NK-92 treated with Interleukin-12 subunit alpha and Interleukin-12 subunit beta, amount 100 ng/mL, for 24 hours (cell line): ENCODE measurements at regions not wholly inside any gene's neighbourhood (a gene's known extent, or its start where the extent isn't known, plus 50 kb on each side); places are given as distances from the start of the nearest gene placed in this dataset.

ENCODE experiments used
- DNase-seq: peaks from one replicate; lab custom pipeline; 2025; lab: John Stamatoyannopoulos, UW

- DNase-seq, result no peak
Observed at GRCh38 chr10:57874810-57875209, 392.9 kb downstream of the IPMK start.

DNA sequence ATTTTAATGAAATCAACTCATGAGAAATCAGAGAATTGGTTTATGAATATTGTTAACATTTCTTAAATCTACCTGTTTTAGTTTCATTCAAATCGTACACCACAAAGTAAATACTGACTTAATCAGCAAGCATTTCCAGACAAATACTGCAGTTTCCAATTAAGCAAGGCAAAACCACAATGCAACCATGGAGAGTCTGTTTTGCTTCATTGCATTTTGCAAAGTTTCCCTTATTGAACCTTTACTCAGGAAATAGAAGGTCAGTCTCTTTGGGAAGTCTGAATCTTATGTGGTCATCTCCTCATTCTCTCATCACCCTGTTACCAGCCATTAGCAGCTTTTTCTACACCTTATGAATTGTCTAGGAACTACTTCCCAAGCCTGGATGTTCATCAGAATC lies 400.5 kb downstream of the IPMK start:
- no peak for DNase-seq

GRCh38 chr10:57864765-57865680 lies 402.7 kb downstream of the IPMK start:
- DNase-seq, result no peak

GRCh38 chr10:57849691-57850357 lies 417.9 kb downstream of the IPMK start:
- DNase-seq, result no peak

- no peak for DNase-seq
Observed at GRCh38 chr10:57846307-57847065, 421.2 kb downstream of the IPMK start.

DNA sequence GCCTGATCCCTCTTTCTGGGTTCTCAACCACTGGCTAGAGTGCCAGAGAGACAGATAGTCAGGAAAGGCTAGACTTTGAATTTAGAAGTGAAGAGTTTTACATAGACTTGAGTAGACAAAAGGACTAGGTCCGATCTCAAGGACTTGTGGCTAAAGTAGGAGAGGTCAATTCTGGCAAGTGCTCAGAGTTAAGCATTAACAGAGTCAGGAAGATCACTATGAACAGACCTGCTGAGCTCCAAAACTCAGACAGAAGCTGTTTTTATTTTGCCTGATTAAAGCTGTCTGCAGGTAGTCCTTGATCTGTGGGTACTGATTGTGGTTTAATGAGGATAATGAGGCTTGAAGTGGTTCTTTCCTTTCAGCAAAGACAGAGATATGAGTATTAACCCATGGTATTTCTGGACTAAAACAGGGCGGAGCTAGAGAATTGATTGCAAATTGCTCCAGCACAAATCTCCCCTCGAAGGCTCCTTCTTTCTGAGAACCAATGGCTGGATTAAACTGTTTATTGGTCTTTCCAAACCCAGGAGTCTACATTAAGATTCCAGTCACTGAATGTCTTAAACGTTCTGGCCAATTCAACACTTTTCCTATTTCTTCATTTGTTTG lies 423.2 kb downstream of the IPMK start:
- no peak for DNase-seq

DNA sequence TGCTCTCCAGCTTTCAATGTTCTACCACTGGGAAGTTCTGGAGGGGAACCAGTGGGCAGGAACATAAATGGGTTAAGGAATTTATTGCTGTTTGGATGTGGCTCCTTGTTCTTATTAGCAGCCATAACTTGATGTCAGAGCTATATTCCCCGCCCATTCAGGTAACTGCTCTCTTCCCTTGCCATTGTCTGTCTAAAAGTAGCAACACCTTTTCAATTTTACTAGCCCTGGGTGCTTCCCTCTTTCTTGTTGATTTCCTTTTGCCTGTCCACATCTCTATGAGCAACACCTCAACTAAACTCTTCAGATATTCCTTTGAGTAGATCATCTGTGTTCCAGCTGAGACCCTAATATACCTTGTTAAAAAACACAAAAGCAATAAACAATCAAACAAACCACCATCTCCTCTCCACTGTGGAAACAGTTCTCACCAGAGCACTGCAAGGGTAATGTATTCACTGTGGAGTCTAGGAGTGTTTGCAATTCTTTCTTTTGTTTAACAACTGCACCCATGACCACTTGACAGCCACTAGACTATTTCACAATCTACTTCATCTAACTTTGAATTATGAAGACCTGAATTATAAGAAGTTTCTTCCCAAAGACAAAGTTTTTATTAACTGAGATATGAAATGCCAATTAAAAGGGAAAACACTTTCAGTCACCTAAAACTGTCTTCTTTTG lies 436.7 kb downstream of the IPMK start:
- no peak for DNase-seq

GRCh38 chr10:57825015-57825414 lies 442.7 kb downstream of the IPMK start:
- no peak for DNase-seq

DNA sequence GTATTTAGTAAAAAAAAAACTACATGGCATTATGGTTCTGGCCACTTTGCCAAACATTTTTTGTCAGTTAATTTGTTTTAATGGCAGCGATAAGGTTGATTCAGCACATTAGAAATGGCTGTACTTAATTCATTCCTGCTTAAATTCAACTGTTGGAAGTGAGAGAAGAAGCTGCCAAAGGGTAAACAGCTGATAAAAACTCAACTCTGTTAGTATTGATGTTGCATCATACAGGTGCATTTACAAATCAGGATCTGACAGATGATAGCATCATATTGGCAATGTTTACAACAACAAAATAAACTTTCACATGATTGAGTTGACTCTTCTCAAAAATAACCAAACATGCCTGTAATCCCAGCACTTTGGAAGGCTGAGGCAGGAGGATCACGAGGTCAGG lies 444.3 kb downstream of the IPMK start:
- DNase-seq, result no peak

DNA sequence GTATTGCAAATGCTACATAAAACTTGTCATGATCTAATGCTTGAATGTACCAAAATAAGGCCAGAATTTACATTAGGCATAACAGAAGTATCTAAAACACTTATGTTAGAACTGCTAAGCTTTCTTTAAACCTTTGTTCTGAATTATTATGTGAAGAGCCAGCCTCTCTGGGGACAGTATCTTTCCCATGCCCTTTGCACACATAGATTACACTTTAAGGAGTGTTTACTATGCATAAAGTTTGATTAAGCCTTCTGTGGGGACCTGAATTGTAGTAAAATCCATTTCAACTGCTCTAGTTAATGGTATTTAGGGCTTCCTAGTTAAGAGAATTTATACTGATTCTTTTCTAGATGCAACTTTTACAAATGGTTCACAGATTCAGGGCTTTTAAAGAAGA lies 444.7 kb downstream of the IPMK start:
- no peak for DNase-seq

DNA sequence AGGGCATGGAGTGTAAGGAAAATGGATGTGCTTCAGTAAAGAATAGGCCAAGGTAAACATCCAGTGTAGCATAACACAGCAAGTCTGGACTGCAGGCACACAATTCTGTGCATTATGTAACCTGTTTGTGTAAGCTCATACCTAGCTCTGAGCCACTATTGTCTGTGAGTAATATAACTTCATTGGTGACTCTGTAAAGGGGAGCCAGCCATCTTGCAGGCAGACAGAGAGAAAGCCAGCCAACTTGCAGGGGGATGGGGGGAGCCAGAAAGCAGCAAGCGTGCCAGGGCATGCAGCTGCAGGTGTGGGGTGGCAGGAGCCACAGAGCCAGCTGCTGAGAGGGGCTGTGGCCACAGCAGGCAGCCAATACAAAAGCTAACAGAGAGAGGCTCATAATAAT lies 449.2 kb downstream of the IPMK start:
- no peak for DNase-seq

GRCh38 chr10:57817741-57818140 lies 450.0 kb downstream of the IPMK start:
- no peak for DNase-seq

GRCh38 chr10:57815949-57816348 lies 451.7 kb downstream of the IPMK start:
- DNase-seq, result no peak

DNA sequence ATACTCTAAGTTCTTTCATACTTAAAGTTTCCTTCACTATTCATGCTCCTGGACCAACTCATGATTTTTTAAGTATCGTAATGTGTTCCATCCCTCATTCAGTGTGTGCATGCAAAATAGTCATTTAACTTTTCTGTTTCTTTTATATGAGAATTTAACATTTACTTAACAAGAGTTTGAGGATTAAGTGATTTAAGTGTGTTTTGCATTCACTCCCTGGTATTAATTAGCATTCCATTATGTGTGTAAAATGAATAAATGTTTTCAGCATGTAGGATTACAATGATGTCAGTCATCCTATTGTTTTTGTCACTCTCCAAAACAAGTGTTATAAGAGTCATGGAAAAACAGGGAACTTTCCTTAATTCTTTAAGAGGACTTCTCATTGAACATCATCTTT lies 457.7 kb downstream of the IPMK start:
- no peak for DNase-seq

- DNase-seq, result no peak
Observed at GRCh38 chr10:57807906-57808305, 459.8 kb downstream of the IPMK start.

GRCh38 chr10:57806675-57807074 lies 461.0 kb downstream of the IPMK start:
- DNase-seq, result no peak

DNA sequence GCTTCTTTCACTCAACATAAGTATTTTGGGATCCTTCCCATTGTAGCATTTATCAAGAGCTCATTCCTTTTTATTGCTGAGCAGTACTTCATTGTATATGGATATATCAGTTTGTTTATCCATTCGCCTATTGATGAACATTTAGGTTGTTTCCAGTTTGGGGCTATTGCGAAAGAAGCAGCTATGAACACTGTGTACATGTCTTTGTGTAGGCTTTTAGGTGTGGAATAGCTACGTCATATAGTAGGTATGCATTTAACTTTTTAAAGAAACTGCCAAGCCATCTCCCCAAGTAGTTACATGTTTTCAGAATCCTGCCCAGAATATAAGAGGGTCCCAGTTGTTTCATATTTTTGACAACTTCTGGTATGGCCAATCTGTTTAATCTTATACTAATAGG lies 468.1 kb downstream of the IPMK start:
- DNase-seq, result no peak

GRCh38 chr10:57798830-57799229 lies 468.9 kb downstream of the IPMK start:
- DNase-seq, result no peak

- no peak for DNase-seq
Observed at GRCh38 chr10:57791546-57791945, 476.1 kb downstream of the IPMK start.

GRCh38 chr10:57790703-57791102 lies 477.0 kb downstream of the IPMK start:
- no peak for DNase-seq

- DNase-seq, result no peak
Observed at GRCh38 chr10:57788117-57788516, 479.6 kb downstream of the IPMK start.
